Loucy (cell line): ENCODE measurements at regions not wholly inside any gene's neighbourhood (a gene's known extent, or its start where the extent isn't known, plus 50 kb on each side); places are given as distances from the start of the nearest gene placed in this dataset.

Experiments used
- H2AFZ ChIP-seq: fragments of 200-600 bp; sonication (generic); 2 replicates; pipeline ENCODE4 v1.6.0; 2016; ENCODE audit warnings: antibody characterized with exemption, mild to moderate bottlenecking, low read length, moderate library complexity
- H3F3A ChIP-seq: fragments of 200-600 bp; 2 replicates; pipeline ENCODE4 v1.6.0; 2016; ENCODE audit warnings: antibody characterized with exemption, low read depth, mild to moderate bottlenecking
- H3K27me3 ChIP-seq: fragments of 200-600 bp; sonication (generic); 2 replicates; pipeline ENCODE4 v1.6.1; 2014; ENCODE audit warnings: low read length, mild to moderate bottlenecking; ENCODE audit not compliant: insufficient read depth, poor library complexity, severe bottlenecking
- H3K36me3 ChIP-seq: fragments of 200-600 bp; sonication (generic); 2 replicates; pipeline ENCODE4 v1.6.1; 2016; ENCODE audit warnings: low read length; ENCODE audit not compliant: insufficient read depth
- H3K4me1 ChIP-seq: fragments of 200-600 bp; sonication (generic); 2 replicates; pipeline ENCODE4 v1.5.1; 2014; ENCODE audit warnings: low read length, mild to moderate bottlenecking; ENCODE audit not compliant: insufficient read depth, poor library complexity, severe bottlenecking
- H3K4me2 ChIP-seq: fragments of 200-600 bp; sonication (generic); 2 replicates; pipeline ENCODE4 v1.6.0; 2014; ENCODE audit warnings: antibody characterized with exemption, low read length, low read depth, mild to moderate bottlenecking; ENCODE audit not compliant: poor library complexity, severe bottlenecking
- H3K4me3 ChIP-seq: fragments of 200-600 bp; sonication (generic); 2 replicates; pipeline ENCODE4 v1.5.1; 2014; ENCODE audit warnings: low read length, mild to moderate bottlenecking, mixed read lengths; ENCODE audit not compliant: poor library complexity, severe bottlenecking
- H3K79me2 ChIP-seq: fragments of 200-600 bp; sonication (generic); 2 replicates; pipeline ENCODE4 v1.6.1; 2014; ENCODE audit warnings: low read length; ENCODE audit not compliant: insufficient read depth
- H3K9ac ChIP-seq: fragments of 200-600 bp; sonication (generic); 2 replicates; pipeline ENCODE4 v1.6.0; 2014; ENCODE audit warnings: mild to moderate bottlenecking, low read depth, low read length, moderate library complexity; ENCODE audit not compliant: poor library complexity, severe bottlenecking
- H3K9me2 ChIP-seq: fragments of 200-600 bp; sonication (generic); replicated peaks from 2 replicates; pipeline ENCODE4 v1.6.1; 2016; ENCODE audit warnings: low read depth, low read length, mixed read lengths
- H3K9me3 ChIP-seq: fragments of 200-600 bp; sonication (generic); 2 replicates; pipeline ENCODE4 v1.6.1; 2014; ENCODE audit warnings: mild to moderate bottlenecking, antibody characterized with exemption, low read length, low read depth; ENCODE audit not compliant: insufficient read depth
- H4K20me1 ChIP-seq: fragments of 200-600 bp; sonication (generic); 2 replicates; pipeline ENCODE4 v1.6.0; 2014; ENCODE audit warnings: antibody characterized with exemption, low read length, mild to moderate bottlenecking; ENCODE audit not compliant: insufficient read depth, poor library complexity, severe bottlenecking
- CTCF ChIP-seq: fragments of 200-600 bp; sonication (generic); conservative IDR thresholded peaks from 2 replicates; pipeline ENCODE4 v1.5.1; 2014; ENCODE audit warnings: mild to moderate bottlenecking, antibody characterized with exemption, low read length
- EZH2phosphoT487 ChIP-seq: fragments of 200-600 bp; IDR thresholded peaks from 2 replicates; pipeline ENCODE4 v1.6.1; 2018; ENCODE audit warnings: antibody characterized with exemption, mild to moderate bottlenecking, moderate library complexity, borderline replicate concordance

GRCh38 chr16:54506741-54507500 lies 220.3 kb upstream of the IRX3 start:
- Histone ChIP-seq H3K9me2 (no peaks in the 10 kb centered on the region), H3K4me3 (no peak overlapping the region), H2AFZ (no peak overlapping the region), H3K27me3 (no peaks in the 10 kb centered on the region), H3K9ac (no peak overlapping the region), H3K36me3 (no peaks in the 10 kb centered on the region), H3K79me2 (no peaks in the 10 kb centered on the region), H3K4me1 (peaks cover 5% of the 10 kb centered on the region), H3F3A (no peaks in the 10 kb centered on the region), H4K20me1 (no peaks in the 10 kb centered on the region), H3K9me3 (no peaks in the 10 kb centered on the region), H3K4me2 (no peak overlapping the region)
- TF ChIP-seq CTCF (no peak), EZH2phosphoT487 (no peak)

GRCh38 chr16:54506214-54506580 lies 219.6 kb upstream of the IRX3 start:
- Histone ChIP-seq H3K4me3 (no peak overlapping the region), H2AFZ (no peak overlapping the region), H3K9me3 (no peaks in the 10 kb centered on the region), H3K27me3 (no peaks in the 10 kb centered on the region), H3K79me2 (no peaks in the 10 kb centered on the region), H3K9ac (no peak overlapping the region), H3K9me2 (no peaks in the 10 kb centered on the region), H3K4me2 (no peak overlapping the region), H3K36me3 (no peaks in the 10 kb centered on the region), H3F3A (no peaks in the 10 kb centered on the region), H3K4me1 (peaks cover under 1% of the 10 kb centered on the region), H4K20me1 (no peaks in the 10 kb centered on the region)
- TF ChIP-seq EZH2phosphoT487 = no peak
- no peak for TF ChIP-seq CTCF

DNA sequence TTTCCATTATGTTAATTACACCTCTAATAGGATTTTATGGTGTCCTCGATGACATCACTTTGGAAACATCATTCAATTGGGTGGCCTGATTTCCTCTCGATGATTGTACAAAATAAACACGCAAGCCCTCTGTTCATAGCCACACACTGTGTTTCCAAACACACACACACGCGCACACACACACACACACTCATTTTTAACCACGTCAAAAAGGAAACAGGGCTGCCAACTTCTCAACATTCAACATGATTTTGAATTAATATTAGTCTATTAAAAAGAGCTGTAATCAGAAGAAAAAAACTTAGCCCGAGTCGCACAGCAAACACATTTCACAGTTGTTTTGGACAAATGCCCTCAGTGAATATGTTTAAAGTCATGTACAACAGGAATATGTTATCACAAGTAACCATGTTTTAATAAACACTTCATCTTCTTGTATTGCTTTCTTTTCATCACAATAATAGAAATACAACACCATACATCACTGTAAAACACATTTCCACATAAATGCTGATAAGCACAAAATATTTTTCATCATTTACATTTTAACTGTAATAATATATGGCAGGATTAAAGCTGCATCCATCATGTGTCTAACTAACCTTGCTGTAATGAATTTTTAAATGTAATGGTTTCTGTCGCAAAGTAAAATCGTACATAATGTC lies 219.1 kb upstream of the IRX3 start:
- Histone ChIP-seq H4K20me1 (no peaks in the 10 kb centered on the region), H3K9me2 (no peaks in the 10 kb centered on the region), H3K9me3 (no peaks in the 10 kb centered on the region), H3K4me1 (no peaks in the 10 kb centered on the region), H3K36me3 (no peaks in the 10 kb centered on the region), H3F3A (no peaks in the 10 kb centered on the region), H3K9ac (no peak overlapping the region), H3K27me3 (no peaks in the 10 kb centered on the region), H3K4me3 (no peak overlapping the region), H2AFZ (no peak overlapping the region), H3K79me2 (no peaks in the 10 kb centered on the region), H3K4me2 (no peak overlapping the region)
- TF ChIP-seq CTCF = no peak
- no peak for TF ChIP-seq EZH2phosphoT487
